Liver (tissue), 8 donors: ENCODE measurements at regions not wholly inside any gene's neighbourhood (a gene's known extent, or its start where the extent isn't known, plus 50 kb on each side); places are given as distances from the start of the nearest gene placed in this dataset.

Source experiments
- DNase-seq: peaks from one replicate; pipeline ENCODE4 v3.0.0-alpha.2; 2017; ENCODE audit warnings: low spot score
- H3K27ac ChIP-seq, 2 donors: one replicate each; pipeline ENCODE4 v1.7.0; 2013; ENCODE audit warnings: inconsistent platforms in 2 of 2, low read length in 2 of 2, control low read depth in 1 of 2, low read depth in 1 of 2, mild to moderate bottlenecking in 1 of 2
- H3K27me3 ChIP-seq, 4 donors: one replicate each; pipeline versions ENCODE4 v1.6.1 to v1.7.0; 2013; ENCODE audit warnings: low read length in 3 of 4, inconsistent platforms in 1 of 4, mild to moderate bottlenecking in 1 of 4, moderate library complexity in 1 of 4; ENCODE audit not compliant: control insufficient read depth in 4 of 4, insufficient read depth in 4 of 4
- H3K36me3 ChIP-seq, 4 donors: one replicate each; pipeline versions ENCODE4 v1.6.1 to v1.7.0; 2013; ENCODE audit warnings: low read length in 3 of 4, mild to moderate bottlenecking in 3 of 4, low read depth in 1 of 4, moderate library complexity in 1 of 4; ENCODE audit not compliant: control insufficient read depth in 4 of 4, insufficient read depth in 3 of 4
- H3K4me1 ChIP-seq, 4 donors: one replicate each; pipeline versions ENCODE4 v1.6.1 to v1.7.0; 2013; ENCODE audit warnings: low read length in 3 of 4, mild to moderate bottlenecking in 3 of 4, moderate library complexity in 1 of 4; ENCODE audit not compliant: control insufficient read depth in 4 of 4, insufficient read depth in 4 of 4
- H3K4me3 ChIP-seq, 3 donors: one replicate each; pipeline versions ENCODE4 v1.6.1 to v1.7.0; 2013; ENCODE audit warnings: low read length in 3 of 3, control low read depth in 1 of 3, low read depth in 1 of 3, mild to moderate bottlenecking in 1 of 3
- H3K9ac ChIP-seq, 2 donors: one replicate each; pipeline ENCODE4 v1.7.0; 2013; ENCODE audit warnings: low read length in 2 of 2, mild to moderate bottlenecking in 2 of 2, moderate library complexity in 2 of 2, control low read depth in 1 of 2, low read depth in 1 of 2
- H3K9me3 ChIP-seq, 4 donors: one replicate each; pipeline versions ENCODE4 v1.6.1 to v1.7.0; 2013; ENCODE audit warnings: low read length in 3 of 4; ENCODE audit not compliant: control insufficient read depth in 4 of 4
- EGR1 ChIP-seq, 2 donors: IDR thresholded peaks; 2 replicates each; pipeline ENCODE4 v1.6.1; 2016 to 2018; ENCODE audit warnings: antibody characterized with exemption in 2 of 2, low read depth in 2 of 2
- FOXA1 ChIP-seq: IDR thresholded peaks from 2 replicates; pipeline ENCODE4 v1.6.1; 2016; ENCODE audit warnings: antibody characterized with exemption
- FOXA2 ChIP-seq: IDR thresholded peaks from 2 replicates; pipeline ENCODE4 v1.6.1; 2016; ENCODE audit warnings: antibody characterized with exemption
- GABPA ChIP-seq, 2 donors: IDR thresholded peaks in 1 of 2; conservative IDR thresholded peaks in 1 of 2; 2 replicates each; pipeline ENCODE4 v1.6.1; 2016; ENCODE audit warnings: antibody characterized with exemption in 2 of 2, mild to moderate bottlenecking in 1 of 2, moderate library complexity in 1 of 2
- HNF4A ChIP-seq, 2 donors: conservative IDR thresholded peaks; 2 replicates each; pipeline ENCODE4 v1.6.1; 2016; ENCODE audit warnings: antibody characterized with exemption in 2 of 2, mild to moderate bottlenecking in 2 of 2
- HNF4G ChIP-seq: IDR thresholded peaks from 2 replicates; pipeline ENCODE4 v1.6.1; 2016; ENCODE audit warnings: antibody characterized with exemption
- JUND ChIP-seq, 2 donors: IDR thresholded peaks; 2 replicates each; pipeline ENCODE4 v1.6.1; 2016; ENCODE audit warnings: antibody characterized with exemption in 2 of 2
- RAD21 ChIP-seq, 2 donors: IDR thresholded peaks; 2 replicates each; pipeline ENCODE4 v1.6.1; 2016; ENCODE audit warnings: antibody characterized with exemption in 2 of 2, mild to moderate bottlenecking in 2 of 2
- RXRA ChIP-seq, 2 donors: IDR thresholded peaks; 2 replicates each; pipeline ENCODE4 v1.6.1; 2017 to 2018; ENCODE audit warnings: antibody characterized with exemption in 2 of 2, mild to moderate bottlenecking in 1 of 2
- SP1 ChIP-seq: IDR thresholded peaks from 2 replicates; pipeline ENCODE4 v1.6.1; 2018; ENCODE audit warnings: antibody characterized with exemption, mild to moderate bottlenecking
- TAF1 ChIP-seq: conservative IDR thresholded peaks from 2 replicates; pipeline ENCODE4 v1.6.1; 2016; ENCODE audit warnings: antibody characterized with exemption, mild to moderate bottlenecking
- YY1 ChIP-seq: IDR thresholded peaks from 2 replicates; pipeline ENCODE4 v1.6.1; 2016; ENCODE audit warnings: antibody characterized with exemption, mild to moderate bottlenecking
- WGBS: extraction: QIAGEN DNeasy Blood & Tissue Kit; methylation state at CpG from one replicate; pipeline ENCODE4 v1.1.7; 2013; 5-methylcytosine and 5-hydroxymethylcytosine counted together
- TF ChIP-seq, protein P1 (sequence below): IDR thresholded peaks from 2 replicates; pipeline ENCODE4 v1.6.1; 2016; ENCODE audit warnings: antibody characterized with exemption
- TF ChIP-seq, protein P2 (sequence below): IDR thresholded peaks from 2 replicates; pipeline ENCODE4 v1.6.1; 2016; ENCODE audit warnings: antibody characterized with exemption
- TF ChIP-seq, protein P3 (sequence below): IDR thresholded peaks from 2 replicates; pipeline ENCODE4 v1.6.1; 2016; ENCODE audit warnings: antibody characterized with exemption, mild to moderate bottlenecking
- TF ChIP-seq, protein P4 (sequence below): fragments of 150-350 bp; IDR thresholded peaks from 2 replicates; pipeline ENCODE4 v1.5.1; 2017; ENCODE audit warnings: improper control_type of control experiment, low read depth, low read length; ENCODE audit not compliant: missing input control
- donor health status: healthy.
- donor health status: healthy.
- donor health status: healthy.
- donor health status: healthy.
- donor health status: healthy.

DNA sequence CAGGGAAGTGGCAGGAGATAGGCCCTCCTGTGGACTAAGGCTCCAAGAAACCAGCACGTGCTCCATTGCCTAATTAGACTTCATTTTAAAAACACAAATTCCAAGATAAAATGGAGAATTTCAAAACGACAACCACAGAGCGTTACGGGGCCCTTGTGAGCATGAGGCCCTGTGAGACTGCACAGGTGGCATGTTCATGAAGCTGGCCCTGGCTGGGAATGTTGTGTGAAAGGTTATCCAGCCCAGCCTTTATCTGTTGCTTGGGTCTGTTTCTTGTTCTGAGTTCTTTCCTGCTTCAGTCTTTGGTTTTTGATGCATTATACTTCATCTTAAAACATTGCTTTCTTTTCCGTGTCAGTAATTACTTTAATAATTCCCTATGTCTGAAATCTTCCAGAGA is 99.0 kb downstream of the LACC1 start:
- DNase-seq: no peak
- WGBS: 86% methylated on average over 5 of the region's 5 CpGs

DNA sequence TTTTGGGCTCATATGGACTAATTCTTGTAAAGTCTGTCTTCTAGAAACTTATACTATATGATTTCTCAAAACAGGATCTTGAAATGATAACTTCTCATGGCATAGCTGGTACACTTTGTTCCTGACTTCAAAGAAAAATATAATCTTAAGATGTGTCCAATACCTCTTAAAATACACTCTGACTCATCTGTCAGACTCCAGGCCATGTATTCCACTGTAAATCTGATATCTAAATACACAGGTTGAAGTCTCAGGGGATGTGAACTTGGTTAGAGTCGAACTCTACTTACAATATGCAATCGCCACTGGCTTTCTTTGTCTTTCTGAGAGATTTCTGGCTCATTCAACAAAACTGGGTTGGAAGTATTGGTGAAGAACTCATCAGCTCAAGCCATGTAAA is 99.8 kb downstream of the LACC1 start:
- peaks cover 0 to 4% (median 2%) of the 10 kb centered on the region in 4 donors for H3K4me1 ChIP-seq
- no peak overlapping the region for H3K4me3 ChIP-seq
- DNase-seq: no peak
- no peaks in the 10 kb centered on the region for H3K27me3 ChIP-seq
- no peak overlapping the region for H3K9ac ChIP-seq
- WGBS: 90% methylated on average over 2 of the region's 2 CpGs
- TF ChIP-seq HNF4G: no peak
- TF ChIP-seq GABPA (IDR thresholded peaks at IDR 0.05 in 1 of 2, conservative IDR thresholded peaks at IDR 0.05 in 1 of 2): no peak
- no peaks in the 10 kb centered on the region for H3K36me3 ChIP-seq
- H3K9me3 ChIP-seq: no peaks in the 10 kb centered on the region
- no peak overlapping the region for H3K27ac ChIP-seq

More for the DNA sequence above, 99.0 kb downstream of the LACC1 start:
- no peaks in the 10 kb centered on the region for H3K36me3 ChIP-seq
- no peaks in the 10 kb centered on the region for H3K27me3 ChIP-seq
- H3K27ac ChIP-seq: no peak overlapping the region
- TF ChIP-seq, protein P1, sequence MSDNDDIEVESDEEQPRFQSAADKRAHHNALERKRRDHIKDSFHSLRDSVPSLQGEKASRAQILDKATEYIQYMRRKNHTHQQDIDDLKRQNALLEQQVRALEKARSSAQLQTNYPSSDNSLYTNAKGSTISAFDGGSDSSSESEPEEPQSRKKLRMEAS: no peak
- TF ChIP-seq YY1 (no peak), SP1 (no peak), RAD21 (IDR thresholded peaks at IDR 0.05) (no peak), HNF4G (no peak)
- no peaks in the 10 kb centered on the region for H3K9me3 ChIP-seq
- peaks cover 0 to 4% (median 2%) of the 10 kb centered on the region in 4 donors for H3K4me1 ChIP-seq
- no peak overlapping the region for H3K9ac ChIP-seq
- H3K4me3 ChIP-seq: no peak overlapping the region

DNA sequence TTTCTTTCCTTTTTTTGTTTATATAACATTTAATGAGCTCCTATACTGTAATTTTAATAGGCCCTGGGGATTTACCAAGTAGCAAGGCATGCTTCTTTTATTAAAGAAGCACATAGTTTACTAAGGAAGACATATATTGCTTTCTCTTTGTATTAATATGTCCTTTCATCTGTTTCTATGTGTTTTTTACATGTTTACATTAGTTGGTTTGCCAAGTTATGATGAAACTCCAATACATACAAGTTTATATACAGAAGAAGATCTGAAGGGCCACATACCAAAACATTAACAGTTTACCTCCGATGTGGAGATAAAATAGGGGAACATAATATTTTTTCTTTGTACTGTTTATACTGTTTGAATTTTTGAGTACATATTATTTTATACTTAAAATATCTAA is 100.9 kb downstream of the LACC1 start:
- no peak overlapping the region for H3K9ac ChIP-seq
- no peak for TF ChIP-seq TAF1
- TF ChIP-seq HNF4A (conservative IDR thresholded peaks at IDR 0.05): no peak
- no peak for TF ChIP-seq FOXA1
- no peak for TF ChIP-seq YY1
- no peak for DNase-seq
- H3K36me3 ChIP-seq: no peaks in the 10 kb centered on the region
- 81% methylated on average over 1 of the region's 1 CpG for WGBS
- no peak overlapping the region for H3K27ac ChIP-seq
- no peaks in the 10 kb centered on the region for H3K9me3 ChIP-seq
- no peak overlapping the region for H3K4me3 ChIP-seq
- peaks cover 0 to 4% (median 2%) of the 10 kb centered on the region in 4 donors for H3K4me1 ChIP-seq
- H3K27me3 ChIP-seq: no peaks in the 10 kb centered on the region

DNA sequence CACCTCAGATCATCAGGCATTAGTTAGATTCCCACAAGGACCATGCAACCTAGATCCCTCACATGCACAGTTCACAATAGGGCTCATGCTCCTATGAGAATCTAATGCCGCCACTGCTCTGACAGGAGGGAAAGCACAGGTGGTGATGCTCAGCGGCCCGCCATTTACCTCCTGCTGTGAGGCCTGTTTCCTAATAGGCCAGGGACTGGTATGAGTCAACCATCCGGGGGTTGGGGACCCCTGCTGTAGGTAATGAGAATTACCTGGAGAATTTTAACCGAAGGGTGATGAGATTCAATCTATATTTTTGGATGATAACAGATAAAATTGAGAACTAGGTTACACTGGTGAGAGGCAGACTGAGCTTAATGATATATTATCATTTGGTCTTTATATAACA is 101.4 kb downstream of the LACC1 start:
- H3K4me1 ChIP-seq: peaks cover 0 to 4% (median 2%) of the 10 kb centered on the region in 4 donors
- no peak for DNase-seq
- no peaks in the 10 kb centered on the region for H3K27me3 ChIP-seq
- H3K9me3 ChIP-seq: no peaks in the 10 kb centered on the region
- TF ChIP-seq RAD21 (IDR thresholded peaks at IDR 0.05) (no peak), TAF1 (no peak), FOXA2 (no peak), FOXA1 (no peak), HNF4G (no peak), JUND (IDR thresholded peaks at IDR 0.05) (no peak), RXRA (IDR thresholded peaks at IDR 0.05) (no peak), HNF4A (conservative IDR thresholded peaks at IDR 0.05) (no peak), SP1 (no peak), YY1 (no peak), EGR1 (IDR thresholded peaks at IDR 0.05; ENCODE audit: low read depth in 2 of 2) (no peak)
- TF ChIP-seq, protein P2, sequence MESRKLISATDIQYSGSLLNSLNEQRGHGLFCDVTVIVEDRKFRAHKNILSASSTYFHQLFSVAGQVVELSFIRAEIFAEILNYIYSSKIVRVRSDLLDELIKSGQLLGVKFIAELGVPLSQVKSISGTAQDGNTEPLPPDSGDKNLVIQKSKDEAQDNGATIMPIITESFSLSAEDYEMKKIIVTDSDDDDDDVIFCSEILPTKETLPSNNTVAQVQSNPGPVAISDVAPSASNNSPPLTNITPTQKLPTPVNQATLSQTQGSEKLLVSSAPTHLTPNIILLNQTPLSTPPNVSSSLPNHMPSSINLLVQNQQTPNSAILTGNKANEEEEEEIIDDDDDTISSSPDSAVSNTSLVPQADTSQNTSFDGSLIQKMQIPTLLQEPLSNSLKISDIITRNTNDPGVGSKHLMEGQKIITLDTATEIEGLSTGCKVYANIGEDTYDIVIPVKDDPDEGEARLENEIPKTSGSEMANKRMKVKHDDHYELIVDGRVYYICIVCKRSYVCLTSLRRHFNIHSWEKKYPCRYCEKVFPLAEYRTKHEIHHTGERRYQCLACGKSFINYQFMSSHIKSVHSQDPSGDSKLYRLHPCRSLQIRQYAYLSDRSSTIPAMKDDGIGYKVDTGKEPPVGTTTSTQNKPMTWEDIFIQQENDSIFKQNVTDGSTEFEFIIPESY: no peak
- TF ChIP-seq, protein P3, sequence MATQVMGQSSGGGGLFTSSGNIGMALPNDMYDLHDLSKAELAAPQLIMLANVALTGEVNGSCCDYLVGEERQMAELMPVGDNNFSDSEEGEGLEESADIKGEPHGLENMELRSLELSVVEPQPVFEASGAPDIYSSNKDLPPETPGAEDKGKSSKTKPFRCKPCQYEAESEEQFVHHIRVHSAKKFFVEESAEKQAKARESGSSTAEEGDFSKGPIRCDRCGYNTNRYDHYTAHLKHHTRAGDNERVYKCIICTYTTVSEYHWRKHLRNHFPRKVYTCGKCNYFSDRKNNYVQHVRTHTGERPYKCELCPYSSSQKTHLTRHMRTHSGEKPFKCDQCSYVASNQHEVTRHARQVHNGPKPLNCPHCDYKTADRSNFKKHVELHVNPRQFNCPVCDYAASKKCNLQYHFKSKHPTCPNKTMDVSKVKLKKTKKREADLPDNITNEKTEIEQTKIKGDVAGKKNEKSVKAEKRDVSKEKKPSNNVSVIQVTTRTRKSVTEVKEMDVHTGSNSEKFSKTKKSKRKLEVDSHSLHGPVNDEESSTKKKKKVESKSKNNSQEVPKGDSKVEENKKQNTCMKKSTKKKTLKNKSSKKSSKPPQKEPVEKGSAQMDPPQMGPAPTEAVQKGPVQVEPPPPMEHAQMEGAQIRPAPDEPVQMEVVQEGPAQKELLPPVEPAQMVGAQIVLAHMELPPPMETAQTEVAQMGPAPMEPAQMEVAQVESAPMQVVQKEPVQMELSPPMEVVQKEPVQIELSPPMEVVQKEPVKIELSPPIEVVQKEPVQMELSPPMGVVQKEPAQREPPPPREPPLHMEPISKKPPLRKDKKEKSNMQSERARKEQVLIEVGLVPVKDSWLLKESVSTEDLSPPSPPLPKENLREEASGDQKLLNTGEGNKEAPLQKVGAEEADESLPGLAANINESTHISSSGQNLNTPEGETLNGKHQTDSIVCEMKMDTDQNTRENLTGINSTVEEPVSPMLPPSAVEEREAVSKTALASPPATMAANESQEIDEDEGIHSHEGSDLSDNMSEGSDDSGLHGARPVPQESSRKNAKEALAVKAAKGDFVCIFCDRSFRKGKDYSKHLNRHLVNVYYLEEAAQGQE: no peak
- TF ChIP-seq, protein P1: no peak
- TF ChIP-seq, protein P4, sequence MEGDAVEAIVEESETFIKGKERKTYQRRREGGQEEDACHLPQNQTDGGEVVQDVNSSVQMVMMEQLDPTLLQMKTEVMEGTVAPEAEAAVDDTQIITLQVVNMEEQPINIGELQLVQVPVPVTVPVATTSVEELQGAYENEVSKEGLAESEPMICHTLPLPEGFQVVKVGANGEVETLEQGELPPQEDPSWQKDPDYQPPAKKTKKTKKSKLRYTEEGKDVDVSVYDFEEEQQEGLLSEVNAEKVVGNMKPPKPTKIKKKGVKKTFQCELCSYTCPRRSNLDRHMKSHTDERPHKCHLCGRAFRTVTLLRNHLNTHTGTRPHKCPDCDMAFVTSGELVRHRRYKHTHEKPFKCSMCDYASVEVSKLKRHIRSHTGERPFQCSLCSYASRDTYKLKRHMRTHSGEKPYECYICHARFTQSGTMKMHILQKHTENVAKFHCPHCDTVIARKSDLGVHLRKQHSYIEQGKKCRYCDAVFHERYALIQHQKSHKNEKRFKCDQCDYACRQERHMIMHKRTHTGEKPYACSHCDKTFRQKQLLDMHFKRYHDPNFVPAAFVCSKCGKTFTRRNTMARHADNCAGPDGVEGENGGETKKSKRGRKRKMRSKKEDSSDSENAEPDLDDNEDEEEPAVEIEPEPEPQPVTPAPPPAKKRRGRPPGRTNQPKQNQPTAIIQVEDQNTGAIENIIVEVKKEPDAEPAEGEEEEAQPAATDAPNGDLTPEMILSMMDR: no peak
- 93% methylated on average over 5 of the region's 5 CpGs for WGBS
- no peak overlapping the region for H3K27ac ChIP-seq
- no peak overlapping the region for H3K4me3 ChIP-seq
- H3K36me3 ChIP-seq: no peaks in the 10 kb centered on the region
- no peak overlapping the region for H3K9ac ChIP-seq
